Fibroblast of upper back skin (primary cell): ENCODE measurements at regions not wholly inside any gene's neighbourhood (a gene's known extent, or its start where the extent isn't known, plus 50 kb on each side); places are given as distances from the start of the nearest gene placed in this dataset.
"Not testable (repeated sequence)": the region's sequence is repeated elsewhere in the genome, so short reads cannot be mapped to it uniquely, and the experiment has no call there.

Experiments
- DNase-seq: peaks from one replicate; pipeline ENCODE4 v3.0.0-alpha.2; 2013

DNA sequence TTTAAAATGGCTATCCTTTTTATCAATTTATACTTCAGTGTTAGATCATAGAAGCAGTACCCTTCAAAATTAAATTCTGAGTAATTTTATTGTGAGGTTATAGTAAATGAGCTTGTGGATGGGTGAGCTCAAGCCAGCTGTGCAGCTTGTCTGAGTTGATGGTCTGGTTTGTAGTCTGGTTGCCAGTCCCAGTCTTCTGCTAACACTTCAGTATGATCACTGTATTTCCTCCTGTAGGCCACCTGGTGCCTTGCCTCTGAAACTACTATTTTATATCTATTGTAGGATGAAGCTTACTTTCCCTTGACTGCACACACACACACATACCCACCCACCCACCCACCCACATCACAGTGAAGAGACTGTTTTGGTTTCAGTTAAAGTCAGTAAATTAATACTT lies 496.4 kb downstream of the PCNX1 start:
- DNase-seq = no peak

- DNase-seq = no peak
These were observed 498.4 kb downstream of the PCNX1 start for GRCh38 chr14:71405676-71406075.

GRCh38 chr14:71408362-71409030 lies 501.2 kb downstream of the PCNX1 start:
- no peak for DNase-seq

DNA sequence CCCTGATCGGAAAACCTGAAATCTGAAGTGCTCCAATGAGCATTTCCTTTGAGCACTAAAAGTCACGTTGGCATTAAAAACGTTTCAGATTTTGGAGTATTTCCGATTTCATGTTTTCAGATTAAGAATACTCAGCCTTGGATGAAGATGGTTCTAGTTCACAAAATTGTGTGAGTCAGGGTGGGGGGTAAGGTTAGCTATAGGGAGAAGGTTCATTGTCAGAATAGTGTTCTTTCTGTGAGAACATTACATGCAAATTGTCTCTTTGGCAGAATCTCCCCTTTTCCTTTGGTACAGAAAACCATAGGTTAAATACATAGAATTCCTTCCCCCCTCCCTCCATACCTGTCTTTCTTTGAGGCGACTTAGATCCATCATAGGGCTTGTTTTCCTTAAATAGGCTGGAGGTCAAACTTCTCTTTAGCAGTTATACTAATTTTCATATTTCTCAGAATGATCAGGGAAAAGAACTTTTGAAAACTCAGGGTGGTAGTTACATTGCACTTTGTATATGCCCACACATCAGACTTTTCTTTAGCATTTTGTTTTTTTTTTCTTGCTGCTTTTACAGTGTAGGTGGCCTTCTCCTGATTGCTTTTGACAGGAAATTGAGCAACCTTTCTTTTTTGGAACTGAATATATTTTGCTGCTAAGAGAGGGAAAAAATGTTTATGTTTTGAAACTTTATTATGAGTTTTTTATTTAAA lies 503.5 kb downstream of the PCNX1 start:
- DNase-seq = no peak

GRCh38 chr14:71411285-71411595 lies 504.0 kb downstream of the PCNX1 start:
- DNase-seq = no peak

DNA sequence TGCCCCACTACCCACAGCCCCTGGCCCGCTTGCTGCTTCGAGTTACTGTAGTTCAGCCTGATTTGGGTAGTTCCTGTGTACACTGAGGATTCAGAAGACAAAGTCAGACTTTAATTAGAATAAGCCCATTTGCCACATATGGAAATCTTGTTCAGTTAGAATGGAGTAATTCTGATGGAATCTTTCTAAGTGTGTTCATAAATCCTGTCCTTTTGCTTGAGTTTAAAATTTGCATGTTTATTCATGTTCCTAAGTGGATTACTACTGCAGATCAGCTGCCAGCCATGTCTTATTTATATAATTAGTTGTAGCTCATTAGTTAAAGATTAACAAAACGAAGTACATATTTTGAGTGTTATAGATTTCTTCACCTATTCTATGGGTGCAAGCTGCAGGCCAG lies 504.5 kb downstream of the PCNX1 start:
- no peak for DNase-seq

DNA sequence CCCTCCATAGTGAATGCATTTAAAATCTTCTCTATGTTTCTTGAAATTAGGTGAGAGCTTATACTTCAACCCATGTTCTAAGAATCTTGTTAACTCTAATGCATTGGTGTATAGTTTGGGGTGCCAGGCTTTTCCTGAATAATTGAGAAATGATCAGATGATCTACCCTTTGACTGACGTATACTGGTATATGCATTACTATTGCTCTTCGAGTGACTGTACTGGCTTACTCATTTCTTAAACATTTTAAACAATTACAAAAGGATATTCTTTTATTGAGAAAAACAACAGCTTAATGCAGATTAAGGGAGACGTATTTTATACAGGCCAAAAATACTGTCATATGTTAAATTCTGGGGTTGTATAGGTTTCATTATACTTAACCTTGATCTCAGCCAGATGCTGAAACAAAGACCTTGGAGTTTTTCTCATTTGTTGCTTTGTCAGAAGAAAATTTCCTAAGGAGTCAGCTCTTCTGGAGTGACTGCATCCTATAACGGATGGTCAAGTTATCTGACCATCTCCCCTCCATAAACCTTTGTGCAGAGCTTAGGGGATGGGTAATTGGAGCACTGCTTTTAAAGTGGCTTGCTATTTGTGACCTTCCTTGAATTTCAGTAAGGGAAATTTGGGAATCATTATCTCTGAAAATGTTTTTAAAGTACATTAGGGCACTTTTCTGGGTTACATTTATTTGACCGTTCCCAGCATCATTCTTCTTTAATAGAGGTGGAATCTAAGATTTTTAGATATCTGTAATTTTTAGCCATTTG lies 507.6 kb downstream of the PCNX1 start:
- peak; percentile 36 for DNase-seq

GRCh38 chr14:71415404-71415690 lies 508.1 kb downstream of the PCNX1 start:
- peak; percentile 67 for DNase-seq

- DNase-seq = no peak
These were observed 509.1 kb downstream of the PCNX1 start for GRCh38 chr14:71416392-71416791.

DNA sequence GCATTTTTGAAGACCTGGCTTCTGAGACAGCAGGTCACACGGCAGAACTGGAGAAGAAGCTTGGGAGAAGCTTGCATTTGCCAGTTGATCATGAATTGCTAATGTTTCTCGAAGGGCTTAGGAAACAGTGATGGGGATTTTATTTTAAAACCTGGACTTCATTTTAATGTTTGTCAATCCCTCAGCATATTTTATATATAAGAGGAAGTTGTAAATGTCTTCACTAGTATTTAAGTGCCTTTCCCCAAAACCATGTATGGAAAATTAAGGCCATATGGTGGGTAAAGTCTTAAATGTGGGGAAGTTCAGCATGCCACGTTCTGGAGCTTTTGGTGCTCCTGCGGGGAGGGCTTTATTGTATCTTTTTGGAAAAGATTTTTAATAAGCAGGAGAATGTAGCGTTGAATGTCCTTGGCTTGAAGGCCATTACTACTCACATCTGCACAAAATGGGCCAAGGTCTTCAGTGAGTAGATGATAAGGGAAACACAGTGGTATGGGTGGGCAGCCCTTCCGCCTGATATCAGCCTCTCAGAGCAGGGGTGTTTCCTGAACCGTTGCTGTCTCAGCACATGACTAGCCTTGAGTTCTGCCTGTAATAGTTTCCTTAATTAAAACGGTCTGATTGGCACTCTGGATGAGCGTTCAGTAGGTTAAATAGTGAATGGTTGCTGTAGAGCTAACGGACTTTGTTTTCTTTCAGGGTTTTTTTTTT lies 511.4 kb downstream of the PCNX1 start:
- DNase-seq = peak; percentile 67

GRCh38 chr14:71423481-71423880 lies 508.7 kb upstream of the RGS6 start:
- DNase-seq = no peak

DNA sequence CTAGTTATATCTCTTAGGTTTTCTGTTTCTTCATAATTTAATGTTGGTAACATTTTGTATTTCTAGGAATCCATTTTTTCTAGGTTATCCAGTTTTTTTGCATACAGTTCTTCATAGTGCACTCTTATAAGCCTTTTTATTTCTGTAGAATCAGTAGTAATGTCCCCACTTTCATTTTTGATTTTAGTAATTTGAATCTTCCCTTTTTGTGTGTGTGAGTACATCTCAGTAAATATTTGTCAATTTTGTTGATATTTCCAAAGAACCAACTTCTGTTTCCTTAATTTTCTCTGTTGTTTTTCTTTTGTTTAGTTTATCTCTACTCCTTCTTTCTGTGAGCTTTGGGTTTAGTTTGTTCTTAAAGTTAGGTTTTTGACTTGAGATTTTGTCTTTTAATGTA lies 507.3 kb upstream of the RGS6 start:
- DNase-seq = no peak

DNA sequence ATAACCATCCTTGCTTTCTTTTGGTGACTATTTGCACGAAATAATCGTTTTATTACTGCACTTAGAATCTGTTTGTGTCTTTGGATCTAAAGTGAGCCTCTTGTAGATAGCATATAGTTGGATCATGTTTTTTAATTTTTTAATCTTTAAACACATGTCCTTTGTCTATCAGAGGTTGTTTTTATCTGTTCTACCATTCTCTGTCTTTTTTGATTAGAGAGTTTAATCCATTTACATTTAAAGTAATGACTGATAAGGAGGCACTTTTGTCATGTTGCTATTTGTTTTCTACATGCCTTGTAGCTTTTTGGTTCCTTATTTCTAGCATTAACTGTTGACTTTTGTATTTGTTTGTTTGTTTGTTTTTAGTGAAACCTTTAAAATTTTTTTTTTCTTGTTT lies 506.2 kb upstream of the RGS6 start:
- no peak for DNase-seq

GRCh38 chr14:71429902-71430301 lies 502.3 kb upstream of the RGS6 start:
- no peak for DNase-seq

- no peak for DNase-seq
These were observed 501.9 kb upstream of the RGS6 start for GRCh38 chr14:71430321-71430677.

GRCh38 chr14:71430678-71431376 lies 501.4 kb upstream of the RGS6 start:
- no peak for DNase-seq

GRCh38 chr14:71432334-71433110 lies 499.7 kb upstream of the RGS6 start:
- no peak for DNase-seq

DNA sequence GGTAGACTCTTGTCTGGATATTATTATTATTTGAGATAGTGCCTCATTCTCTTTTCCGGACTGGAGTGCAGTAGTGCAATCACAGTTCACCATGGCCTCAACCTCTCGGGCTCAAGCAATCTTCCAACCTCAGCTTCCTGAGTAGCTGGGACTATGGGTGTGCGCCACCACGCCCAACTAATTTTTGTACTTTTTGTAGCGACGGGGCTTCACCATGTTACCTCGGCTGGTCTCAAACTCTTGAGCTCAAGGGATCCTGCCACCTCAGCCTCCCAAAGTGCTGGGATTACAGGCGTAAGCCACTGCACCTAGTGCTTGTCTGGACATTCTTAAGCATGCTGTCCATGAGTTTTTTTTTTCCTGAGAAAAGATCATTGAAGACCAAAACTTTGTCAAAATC lies 498.9 kb upstream of the RGS6 start:
- no peak for DNase-seq

- DNase-seq = not testable (repeated sequence)
These were observed 496.6 kb upstream of the RGS6 start for GRCh38 chr14:71435641-71436040.

GRCh38 chr14:71437870-71438269 lies 494.4 kb upstream of the RGS6 start:
- no peak for DNase-seq

GRCh38 chr14:71438684-71439083 lies 493.5 kb upstream of the RGS6 start:
- peak; percentile 62 for DNase-seq

GRCh38 chr14:71441126-71441525 lies 491.1 kb upstream of the RGS6 start:
- DNase-seq = no peak
